ENCODE measurements at regions not wholly inside any gene's neighbourhood (a gene's known extent, or its start where the extent isn't known, plus 50 kb on each side); places are given as distances from the start of the nearest gene placed in this dataset.

GRCh38 chr9:124196814-124197176 lies 61.0 kb upstream of the NEK6 start:
- Histone ChIP-seq H3K4me3 (ENCODE audit: insufficient read depth, low read depth, low read length) (no peak overlapping the region), H2AFZ (ENCODE audit: low read depth, low read length) (no peak overlapping the region), H3K79me2 (ENCODE audit: insufficient read depth, low read length) (no peaks in the 10 kb centered on the region), H4K20me1 (ENCODE audit: insufficient read depth, low read length) (no peaks in the 10 kb centered on the region), H3K4me1 (ENCODE audit: insufficient read depth, low read length) (no peaks in the 10 kb centered on the region), H3K36me3 (ENCODE audit: insufficient read depth, low read length) (no peaks in the 10 kb centered on the region), H3K9ac (ENCODE audit: low read length) (no peak overlapping the region), H3K27ac (ENCODE audit: low read depth, low read length) (no peak overlapping the region), H3K27me3 (ENCODE audit: insufficient read depth, low read length) (peaks cover 3% of the 10 kb centered on the region), H3K9me3 (ENCODE audit: insufficient read depth, low read depth, low read length) (no peaks in the 10 kb centered on the region), H3K4me2 (ENCODE audit: low read length) (no peak overlapping the region)
- H3K27ac Mint-ChIP-seq (ENCODE audit: unreplicated experiment): no peak overlapping the region
- DNase-seq (ENCODE audit: low read depth): no peak
- H3K4me1 Mint-ChIP-seq (ENCODE audit: low read depth, unreplicated experiment): peaks cover 2% of the 10 kb centered on the region
- FAIRE-seq: no peak
- H3K27me3 Mint-ChIP-seq (ENCODE audit: low read depth, unreplicated experiment): peaks cover 18% of the 10 kb centered on the region
- no peaks in the 10 kb centered on the region for H3K36me3 Mint-ChIP-seq (ENCODE audit: low read depth, unreplicated experiment)
- TF ChIP-seq EZH2 (IDR thresholded peaks at IDR 0.05; ENCODE audit: insufficient read depth, low read length) (no peak), CTCF (IDR thresholded peaks at IDR 0.05; ENCODE audit: insufficient read depth, low read depth, low read length) (no peak)
- H3K4me3 Mint-ChIP-seq (ENCODE audit: unreplicated experiment): no peak overlapping the region
- H3K9me3 Mint-ChIP-seq (ENCODE audit: unreplicated experiment): peaks cover 14% of the 10 kb centered on the region

GRCh38 chr9:124197177-124198095 lies 60.3 kb upstream of the NEK6 start:
- DNase-seq (ENCODE audit: low read depth) (no peak), FAIRE-seq (no peak)

More at GRCh38 chr9:124197177-124198095, 60.3 kb upstream of the NEK6 start:
- Histone ChIP-seq H3K4me2 (ENCODE audit: low read length) (no peak overlapping the region), H2AFZ (ENCODE audit: low read depth, low read length) (no peak overlapping the region), H3K36me3 (ENCODE audit: insufficient read depth, low read length) (no peaks in the 10 kb centered on the region), H3K9ac (ENCODE audit: low read length) (no peak overlapping the region), H4K20me1 (ENCODE audit: insufficient read depth, low read length) (no peaks in the 10 kb centered on the region), H3K27me3 (ENCODE audit: insufficient read depth, low read length) (peaks cover 3% of the 10 kb centered on the region), H3K4me3 (ENCODE audit: insufficient read depth, low read depth, low read length) (no peak overlapping the region), H3K4me1 (ENCODE audit: insufficient read depth, low read length) (no peaks in the 10 kb centered on the region), H3K27ac (ENCODE audit: low read depth, low read length) (no peak overlapping the region), H3K79me2 (ENCODE audit: insufficient read depth, low read length) (no peaks in the 10 kb centered on the region), H3K9me3 (ENCODE audit: insufficient read depth, low read depth, low read length) (no peaks in the 10 kb centered on the region)
- peaks cover 14% of the 10 kb centered on the region for H3K9me3 Mint-ChIP-seq (ENCODE audit: unreplicated experiment)
- peaks cover 14% of the 10 kb centered on the region for H3K27me3 Mint-ChIP-seq (ENCODE audit: low read depth, unreplicated experiment)
- no peak overlapping the region for H3K4me3 Mint-ChIP-seq (ENCODE audit: unreplicated experiment)
- peaks cover 5% of the 10 kb centered on the region for H3K4me1 Mint-ChIP-seq (ENCODE audit: low read depth, unreplicated experiment)
- no peak overlapping the region for H3K27ac Mint-ChIP-seq (ENCODE audit: unreplicated experiment)
- TF ChIP-seq EZH2 (IDR thresholded peaks at IDR 0.05; ENCODE audit: insufficient read depth, low read length) (no peak), CTCF (IDR thresholded peaks at IDR 0.05; ENCODE audit: insufficient read depth, low read depth, low read length) (no peak)
- H3K36me3 Mint-ChIP-seq (ENCODE audit: low read depth, unreplicated experiment): no peaks in the 10 kb centered on the region
